GM12873 (cell line): ENCODE measurements at regions not wholly inside any gene's neighbourhood (a gene's known extent, or its start where the extent isn't known, plus 50 kb on each side); places are given as distances from the start of the nearest gene placed in this dataset.

ENCODE experiments used
- TF ChIP-seq, protein P1 (sequence below): IDR thresholded peaks from 2 replicates; pipeline ENCODE4 v1.5.1; 2012; ENCODE audit warnings: low read depth, mild to moderate bottlenecking, moderate library complexity, low read length, control low read depth; ENCODE audit not compliant: insufficient read depth; ENCODE audit errors: missing control alignments

GRCh38 chr5:58365791-58366190, 94.1 kb downstream of the PLK2 start:
- TF ChIP-seq, protein P1, sequence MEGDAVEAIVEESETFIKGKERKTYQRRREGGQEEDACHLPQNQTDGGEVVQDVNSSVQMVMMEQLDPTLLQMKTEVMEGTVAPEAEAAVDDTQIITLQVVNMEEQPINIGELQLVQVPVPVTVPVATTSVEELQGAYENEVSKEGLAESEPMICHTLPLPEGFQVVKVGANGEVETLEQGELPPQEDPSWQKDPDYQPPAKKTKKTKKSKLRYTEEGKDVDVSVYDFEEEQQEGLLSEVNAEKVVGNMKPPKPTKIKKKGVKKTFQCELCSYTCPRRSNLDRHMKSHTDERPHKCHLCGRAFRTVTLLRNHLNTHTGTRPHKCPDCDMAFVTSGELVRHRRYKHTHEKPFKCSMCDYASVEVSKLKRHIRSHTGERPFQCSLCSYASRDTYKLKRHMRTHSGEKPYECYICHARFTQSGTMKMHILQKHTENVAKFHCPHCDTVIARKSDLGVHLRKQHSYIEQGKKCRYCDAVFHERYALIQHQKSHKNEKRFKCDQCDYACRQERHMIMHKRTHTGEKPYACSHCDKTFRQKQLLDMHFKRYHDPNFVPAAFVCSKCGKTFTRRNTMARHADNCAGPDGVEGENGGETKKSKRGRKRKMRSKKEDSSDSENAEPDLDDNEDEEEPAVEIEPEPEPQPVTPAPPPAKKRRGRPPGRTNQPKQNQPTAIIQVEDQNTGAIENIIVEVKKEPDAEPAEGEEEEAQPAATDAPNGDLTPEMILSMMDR = no peak

DNA sequence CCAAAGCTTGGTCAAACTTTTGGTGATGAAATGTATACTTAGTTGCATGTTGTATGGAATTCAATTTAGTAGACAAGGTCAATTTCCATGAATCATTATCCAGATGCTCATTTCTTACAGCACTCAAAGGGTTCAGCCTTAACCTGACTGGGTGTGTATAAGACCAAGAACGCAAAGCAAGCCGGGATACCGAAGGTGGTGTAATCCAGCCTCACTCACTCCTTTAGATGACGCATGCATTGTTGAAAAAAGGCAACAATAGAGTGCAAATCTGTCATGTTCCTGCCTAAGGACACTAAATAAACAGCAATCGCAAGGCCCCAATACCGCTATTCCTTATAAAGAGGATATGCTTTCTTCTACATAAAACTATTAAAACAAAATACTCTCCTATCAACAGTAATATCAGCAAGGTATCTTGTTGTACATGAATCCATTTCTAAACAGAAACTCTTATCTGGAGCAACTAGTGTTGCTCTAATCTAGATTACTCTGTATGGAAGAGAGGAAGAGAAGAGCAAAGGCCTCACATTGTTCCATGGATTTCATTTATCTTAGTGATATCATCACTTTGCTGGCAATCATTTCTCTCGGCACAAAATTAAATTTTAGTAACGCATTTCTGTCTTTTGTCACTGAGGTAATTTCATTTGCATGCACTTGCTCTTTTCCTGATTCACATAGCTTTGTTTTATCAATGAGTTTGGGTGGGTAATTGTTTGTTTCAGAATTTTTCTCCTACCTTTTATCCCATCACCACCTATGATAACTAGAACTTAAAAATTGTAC, 96.2 kb downstream of the PLK2 start:
- TF ChIP-seq, protein P1 = no peak

DNA sequence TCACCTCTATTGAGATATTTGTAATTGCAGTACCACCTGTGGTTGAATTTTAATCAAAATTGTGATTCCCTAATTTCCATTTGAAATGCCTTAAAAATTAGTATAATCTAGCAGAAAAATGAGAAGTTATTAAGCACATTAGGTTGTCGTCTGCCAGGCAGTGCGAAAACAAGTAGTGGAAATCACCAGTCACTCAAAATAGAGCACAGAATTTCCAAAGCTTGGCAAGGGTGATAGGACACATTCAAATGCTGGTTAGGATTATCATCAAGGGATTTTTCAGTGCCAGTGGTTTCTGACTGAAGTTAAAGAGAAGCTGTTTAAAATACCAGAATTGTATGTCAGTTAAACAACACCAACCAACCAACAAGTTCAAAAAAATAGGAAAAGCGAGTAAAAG, 97.8 kb downstream of the PLK2 start:
- TF ChIP-seq, protein P1 = no peak

- TF ChIP-seq, protein P1 = no peak
Observed at GRCh38 chr5:58360794-58361193, 99.1 kb downstream of the PLK2 start.

- TF ChIP-seq, protein P1 = no peak
Observed at GRCh38 chr5:58359981-58360380, 99.9 kb downstream of the PLK2 start.

- TF ChIP-seq, protein P1 = no peak
Observed at GRCh38 chr5:58358501-58359178, 101.2 kb downstream of the PLK2 start.

DNA sequence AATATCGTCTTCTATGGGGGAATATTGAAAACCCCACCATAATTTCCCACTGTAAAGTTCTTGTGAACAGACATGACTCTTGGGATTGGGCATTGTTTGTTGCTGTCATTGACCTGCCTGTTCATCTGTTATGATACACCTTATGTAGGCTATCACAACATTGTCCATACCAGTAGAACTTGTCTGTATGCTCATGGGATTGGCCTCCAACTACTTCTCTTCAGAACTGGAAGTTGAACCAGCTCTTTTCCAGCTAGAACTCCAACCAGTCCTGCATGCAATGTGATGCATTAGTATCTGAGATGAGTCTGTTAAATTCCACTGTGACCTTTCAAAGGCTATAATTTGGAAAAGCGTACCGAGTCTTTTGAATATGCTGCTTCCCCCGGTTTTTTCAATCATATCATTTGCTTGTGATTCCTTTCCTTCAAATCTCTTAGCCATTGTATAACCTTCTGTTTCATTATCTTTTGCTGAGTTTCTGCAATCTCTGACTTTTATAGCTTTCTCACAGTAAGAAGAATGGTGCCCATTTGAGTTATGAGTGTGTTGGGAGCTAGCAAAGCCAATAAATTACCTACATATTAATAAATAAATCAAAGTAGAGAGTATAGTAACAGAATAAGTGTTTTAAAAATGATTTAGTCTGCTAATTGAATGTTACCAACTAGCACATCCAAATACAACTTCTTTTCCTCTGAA, 101.9 kb downstream of the PLK2 start:
- TF ChIP-seq, protein P1 = no peak
